NCI-H82 (cell line): ENCODE measurements at regions not wholly inside any gene's neighbourhood (a gene's known extent, or its start where the extent isn't known, plus 50 kb on each side); places are given as distances from the start of the nearest gene placed in this dataset.

Experiments used
- DNase-seq: peaks from one replicate; lab custom pipeline; 2025; lab: John Stamatoyannopoulos, UW

GRCh38 chr6:113642001-113642713 lies 215.0 kb upstream of the MARCKS start:
- DNase-seq, result no peak

GRCh38 chr6:113642714-113643406 lies 214.3 kb upstream of the MARCKS start:
- DNase-seq, result peak; percentile 14

GRCh38 chr6:113643407-113643770 lies 213.8 kb upstream of the MARCKS start:
- no peak for DNase-seq

- DNase-seq, result no peak
Observed at GRCh38 chr6:113644861-113645575, 212.1 kb upstream of the MARCKS start.

GRCh38 chr6:113645576-113645970 lies 211.6 kb upstream of the MARCKS start:
- DNase-seq, result no peak

- no peak for DNase-seq
Observed at GRCh38 chr6:113645986-113646385, 211.2 kb upstream of the MARCKS start.

GRCh38 chr6:113646701-113647100 lies 210.4 kb upstream of the MARCKS start:
- DNase-seq, result no peak

GRCh38 chr6:113647143-113647889 lies 209.8 kb upstream of the MARCKS start:
- no peak for DNase-seq

GRCh38 chr6:113648698-113649097 lies 208.4 kb upstream of the MARCKS start:
- DNase-seq, result no peak

DNA sequence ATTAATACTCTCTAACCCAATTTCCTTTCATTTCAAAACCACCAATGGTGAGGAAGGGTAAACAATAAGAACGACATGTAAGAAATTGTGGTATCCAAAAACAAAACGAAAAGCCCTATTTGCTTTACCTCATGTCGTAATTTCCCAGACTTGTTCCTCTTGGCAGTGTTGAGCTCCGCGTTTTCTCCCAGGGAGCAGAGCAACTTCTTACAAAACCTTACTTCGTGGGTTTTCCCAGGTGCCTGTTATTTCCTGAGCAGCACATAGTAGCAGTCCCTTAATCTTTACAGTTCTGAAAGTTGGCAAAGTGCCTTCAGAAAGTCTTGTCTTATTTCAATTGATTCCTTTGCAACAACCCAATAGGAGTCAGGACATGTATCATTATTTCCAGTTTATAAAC lies 207.9 kb upstream of the MARCKS start:
- no peak for DNase-seq

- DNase-seq, result no peak
Observed at GRCh38 chr6:113649880-113650609, 207.1 kb upstream of the MARCKS start.

DNA sequence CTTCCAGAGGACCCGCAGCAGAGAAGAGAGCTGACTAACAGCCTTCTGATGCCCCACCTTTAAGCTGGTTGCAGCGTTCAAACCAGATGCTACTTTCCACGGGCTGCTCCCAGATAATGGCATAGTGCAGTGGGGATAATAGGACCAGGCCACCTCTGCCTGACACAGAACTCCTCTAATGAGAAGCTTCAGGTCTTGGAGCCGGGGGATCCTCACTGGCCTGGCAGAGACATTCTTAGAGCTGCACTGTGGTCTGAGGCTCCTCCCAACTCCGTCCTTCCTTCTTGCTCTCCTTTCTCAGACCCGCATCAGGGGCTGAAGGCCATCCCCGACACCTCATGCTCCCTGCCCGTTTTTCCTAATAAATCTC lies 206.6 kb upstream of the MARCKS start:
- DNase-seq, result no peak

GRCh38 chr6:113651120-113651519 lies 206.0 kb upstream of the MARCKS start:
- DNase-seq, result no peak

DNA sequence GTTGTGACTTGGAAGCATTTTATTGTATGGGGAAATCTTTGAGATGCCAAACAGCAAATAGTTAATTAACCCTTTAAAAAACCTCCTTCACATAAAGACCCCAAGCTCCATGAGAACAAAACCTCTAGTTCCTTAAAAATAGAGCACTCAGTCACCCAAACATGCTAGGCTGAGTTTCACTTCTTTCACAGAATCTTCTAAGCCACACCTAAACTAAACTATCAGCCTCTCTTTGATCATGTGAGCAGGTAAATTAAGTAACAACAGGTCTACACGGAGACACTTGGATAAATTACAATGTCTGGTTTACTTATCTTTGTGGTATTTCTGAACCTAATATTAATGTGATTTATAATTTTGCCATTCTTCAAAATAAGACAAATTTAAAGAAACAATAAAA lies 205.2 kb upstream of the MARCKS start:
- no peak for DNase-seq

- DNase-seq, result peak; percentile 16
Observed at GRCh38 chr6:113653275-113653674, 203.9 kb upstream of the MARCKS start.

- DNase-seq, result no peak
Observed at GRCh38 chr6:113654396-113654795, 202.7 kb upstream of the MARCKS start.

GRCh38 chr6:113655761-113656160 lies 201.4 kb upstream of the MARCKS start:
- DNase-seq, result no peak

DNA sequence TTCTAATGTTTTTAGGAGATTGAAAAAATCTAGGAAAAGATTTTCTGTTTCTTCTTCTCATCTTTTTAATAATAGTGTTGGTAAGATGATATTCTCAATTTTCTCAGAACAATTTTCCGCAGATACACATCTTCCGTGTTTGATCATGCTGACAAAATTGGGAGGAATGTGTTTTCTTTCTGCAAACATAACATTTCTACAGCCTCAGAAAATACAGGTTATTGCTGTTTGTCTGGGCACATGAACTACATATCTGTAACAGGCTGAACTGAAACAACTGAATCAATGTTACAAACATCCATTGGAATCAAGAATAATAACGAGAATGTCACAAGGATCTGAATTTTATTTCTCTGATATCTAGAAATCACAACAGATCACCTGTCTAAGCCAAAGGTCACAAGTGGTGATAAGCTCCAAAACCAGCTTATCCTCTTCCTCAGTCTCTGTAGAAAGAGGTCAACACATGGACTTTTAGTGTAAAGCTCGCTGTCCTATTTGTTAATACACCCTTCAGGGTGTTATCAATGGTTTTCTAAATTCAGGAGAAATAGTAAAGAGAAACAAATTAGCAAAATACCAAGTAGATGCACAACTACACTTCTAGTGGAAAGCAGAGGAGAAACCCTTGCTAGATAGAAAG lies 197.3 kb upstream of the MARCKS start:
- no peak for DNase-seq

DNA sequence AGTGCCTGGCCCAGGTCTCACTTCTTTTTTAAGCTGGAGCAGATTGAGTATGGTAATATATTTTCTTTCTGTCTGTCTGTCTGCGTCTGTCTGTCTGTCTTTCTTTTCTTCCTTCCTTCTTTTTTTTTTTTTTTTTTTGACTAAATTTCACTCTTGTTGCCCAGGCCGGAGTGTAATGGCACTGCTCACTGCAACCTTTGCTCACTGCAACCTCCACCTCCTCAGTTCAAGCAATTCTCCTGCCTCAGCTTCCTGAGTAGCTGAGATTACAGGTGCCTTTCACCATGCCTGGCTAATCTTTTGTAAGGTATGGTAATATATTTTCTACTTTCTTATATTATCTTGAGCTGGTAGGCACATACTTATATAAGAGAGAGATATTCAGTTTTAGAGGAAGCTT lies 196.3 kb upstream of the MARCKS start:
- no peak for DNase-seq

GRCh38 chr6:113662093-113662665 lies 195.0 kb upstream of the MARCKS start:
- DNase-seq, result no peak
